Suprapubic skin (tissue), 4 donors: ENCODE measurements at regions not wholly inside any gene's neighbourhood (a gene's known extent, or its start where the extent isn't known, plus 50 kb on each side); places are given as distances from the start of the nearest gene placed in this dataset.

Source experiments
- CTCF ChIP-seq, 2 donors: fragments of 200-600 bp in 1 of 2; fragments of 450-650 bp in 1 of 2; sonication (generic) in 1 of 2; IDR thresholded peaks; one replicate each; pipeline ENCODE4 v1.5.1; 2016 to 2019; ENCODE audit warnings: antibody characterized with exemption in 2 of 2, mild to moderate bottlenecking in 1 of 2, moderate library complexity in 1 of 2
- POLR2A ChIP-seq, 2 donors: fragments of 450-650 bp; IDR thresholded peaks; one replicate each; pipeline ENCODE4 v1.6.1; 2017; ENCODE audit warnings: antibody characterized with exemption in 2 of 2, mild to moderate bottlenecking in 2 of 2, moderate library complexity in 2 of 2
- POLR2AphosphoS5 ChIP-seq, 3 donors: sonication (generic); formaldehyde crosslinking; IDR thresholded peaks; one replicate each; pipeline ENCODE4 v1.6.1; 2017; ENCODE audit warnings: antibody characterized with exemption in 3 of 3

- TF ChIP-seq POLR2A (IDR thresholded peaks at IDR 0.05) = no peak
- no peak for TF ChIP-seq POLR2AphosphoS5 (IDR thresholded peaks at IDR 0.05)
- TF ChIP-seq CTCF (IDR thresholded peaks at IDR 0.05) = no peak
Observed at GRCh38 chr18:51765606-51766360, 568.3 kb upstream of the MEX3C start.
